Fibroblast of skin of abdomen (primary cell): ENCODE measurements at regions not wholly inside any gene's neighbourhood (a gene's known extent, or its start where the extent isn't known, plus 50 kb on each side); places are given as distances from the start of the nearest gene placed in this dataset.
"Not testable (repeated sequence)": the region's sequence is repeated elsewhere in the genome, so short reads cannot be mapped to it uniquely, and the experiment has no call there.

Experiments used
- DNase-seq: peaks from one replicate; pipeline ENCODE4 v3.0.0-alpha.2; 2013

GRCh38 chr2:40043641-40044040, 264.6 kb upstream of the THUMPD2 start:
- no peak for DNase-seq

- peak; percentile 74 for DNase-seq
Measured at GRCh38 chr2:40043191-40043590, 264.1 kb upstream of the THUMPD2 start.

GRCh38 chr2:40041422-40042382, 262.6 kb upstream of the THUMPD2 start:
- DNase-seq = peak; percentile 88

- DNase-seq = peak; percentile 57
Measured at GRCh38 chr2:40039549-40039948, 260.5 kb upstream of the THUMPD2 start.

GRCh38 chr2:40038646-40039045, 259.6 kb upstream of the THUMPD2 start:
- DNase-seq = no peak

- no peak for DNase-seq
Measured at GRCh38 chr2:40037303-40037702, 258.2 kb upstream of the THUMPD2 start.

GRCh38 chr2:40036241-40036640, 257.2 kb upstream of the THUMPD2 start:
- DNase-seq = no peak

GRCh38 chr2:40034801-40035200, 255.7 kb upstream of the THUMPD2 start:
- DNase-seq = no peak

- DNase-seq = peak; percentile 90
Measured at GRCh38 chr2:40034198-40034597, 255.1 kb upstream of the THUMPD2 start.

GRCh38 chr2:40033781-40034180, 254.7 kb upstream of the THUMPD2 start:
- no peak for DNase-seq

GRCh38 chr2:40032650-40033319, 253.7 kb upstream of the THUMPD2 start:
- DNase-seq = peak; percentile 93

- DNase-seq = peak; percentile 56
Measured at GRCh38 chr2:40030456-40030975, 251.5 kb upstream of the THUMPD2 start.

GRCh38 chr2:40028792-40029488, 249.9 kb upstream of the THUMPD2 start:
- no peak for DNase-seq

GRCh38 chr2:40027968-40028367, 248.9 kb upstream of the THUMPD2 start:
- peak; percentile 85 for DNase-seq

- DNase-seq = not testable (repeated sequence)
Measured at GRCh38 chr2:40025276-40025675, 246.2 kb upstream of the THUMPD2 start.

GRCh38 chr2:40020997-40021396, 241.9 kb upstream of the THUMPD2 start:
- DNase-seq = no peak

GRCh38 chr2:40016151-40016885, 237.3 kb upstream of the THUMPD2 start:
- DNase-seq = no peak

- not testable (repeated sequence) for DNase-seq
Measured at GRCh38 chr2:40013962-40014361, 234.9 kb upstream of the THUMPD2 start.

GRCh38 chr2:40004336-40004735, 225.3 kb upstream of the THUMPD2 start:
- DNase-seq = peak; percentile 38

- no peak for DNase-seq
Measured at GRCh38 chr2:40002339-40002738, 223.3 kb upstream of the THUMPD2 start.

- DNase-seq = no peak
Measured at GRCh38 chr2:39999864-40000263, 220.8 kb upstream of the THUMPD2 start.

- DNase-seq = no peak
Measured at GRCh38 chr2:39998617-39999016, 219.6 kb upstream of the THUMPD2 start.
